ENCODE measurements at regions not wholly inside any gene's neighbourhood (a gene's known extent, or its start where the extent isn't known, plus 50 kb on each side); places are given as distances from the start of the nearest gene placed in this dataset.

- TF ChIP-seq, protein P1, sequence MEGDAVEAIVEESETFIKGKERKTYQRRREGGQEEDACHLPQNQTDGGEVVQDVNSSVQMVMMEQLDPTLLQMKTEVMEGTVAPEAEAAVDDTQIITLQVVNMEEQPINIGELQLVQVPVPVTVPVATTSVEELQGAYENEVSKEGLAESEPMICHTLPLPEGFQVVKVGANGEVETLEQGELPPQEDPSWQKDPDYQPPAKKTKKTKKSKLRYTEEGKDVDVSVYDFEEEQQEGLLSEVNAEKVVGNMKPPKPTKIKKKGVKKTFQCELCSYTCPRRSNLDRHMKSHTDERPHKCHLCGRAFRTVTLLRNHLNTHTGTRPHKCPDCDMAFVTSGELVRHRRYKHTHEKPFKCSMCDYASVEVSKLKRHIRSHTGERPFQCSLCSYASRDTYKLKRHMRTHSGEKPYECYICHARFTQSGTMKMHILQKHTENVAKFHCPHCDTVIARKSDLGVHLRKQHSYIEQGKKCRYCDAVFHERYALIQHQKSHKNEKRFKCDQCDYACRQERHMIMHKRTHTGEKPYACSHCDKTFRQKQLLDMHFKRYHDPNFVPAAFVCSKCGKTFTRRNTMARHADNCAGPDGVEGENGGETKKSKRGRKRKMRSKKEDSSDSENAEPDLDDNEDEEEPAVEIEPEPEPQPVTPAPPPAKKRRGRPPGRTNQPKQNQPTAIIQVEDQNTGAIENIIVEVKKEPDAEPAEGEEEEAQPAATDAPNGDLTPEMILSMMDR (IDR thresholded peaks at IDR 0.05) = no peak
- TF ChIP-seq POLR2AphosphoS5 (IDR thresholded peaks at IDR 0.05; ENCODE audit: low read depth, low read length) (no peak), SIN3A (IDR thresholded peaks at IDR 0.05; ENCODE audit: borderline replicate concordance, insufficient read depth, low read depth, low read length) (no peak), REST (IDR thresholded peaks at IDR 0.05; ENCODE audit: insufficient read depth in 1 of 2, low read depth in 2 of 2, low read length in 1 of 2) (no peak)
Observed at GRCh38 chr1:106621853-106622252, 434.6 kb upstream of the PRMT6 start.

Data from Panc1 (cell line).